Esophagus muscularis mucosa (tissue), 4 donors: ENCODE measurements at regions not wholly inside any gene's neighbourhood (a gene's known extent, or its start where the extent isn't known, plus 50 kb on each side); places are given as distances from the start of the nearest gene placed in this dataset.
"Not testable (repeated sequence)": the region's sequence is repeated elsewhere in the genome, so short reads cannot be mapped to it uniquely, and the experiment has no call there.

Experiments used
- DNase-seq: peaks from one replicate; pipeline ENCODE4 v3.0.0-alpha.2; 2017; ENCODE audit errors: extremely low spot score
- H3K27ac ChIP-seq, 4 donors: fragments of 200-600 bp; sonication (generic); replicated peaks in 1 of 4; 1 replicate in 3 of 4; 2 replicates in 1 of 4; pipeline ENCODE4 v1.5.1; 2016 to 2019; ENCODE audit warnings: mild to moderate bottlenecking in 1 of 4
- H3K27me3 ChIP-seq, 4 donors: fragments of 200-600 bp; sonication (generic); one replicate each; pipeline versions ENCODE4 v1.5.1 to v1.6.0; 2016 to 2019
- H3K36me3 ChIP-seq, 4 donors: fragments of 200-600 bp; sonication (generic); one replicate each; pipeline ENCODE4 v1.5.1; 2016 to 2019
- H3K4me1 ChIP-seq, 4 donors: fragments of 200-600 bp; sonication (generic); one replicate each; pipeline ENCODE4 v1.5.1; 2016 to 2019
- H3K4me3 ChIP-seq, 4 donors: fragments of 200-600 bp; sonication (generic); 1 replicate in 2 of 4; 2 replicates in 2 of 4; pipeline ENCODE4 v1.5.1; 2016 to 2019; ENCODE audit warnings: mild to moderate bottlenecking in 4 of 4, moderate library complexity in 1 of 4
- H3K9me3 ChIP-seq, 4 donors: fragments of 200-600 bp; sonication (generic); 1 replicate in 3 of 4; 2 replicates in 1 of 4; pipeline ENCODE4 v1.5.1; 2016 to 2019
- CTCF ChIP-seq, 3 experiments: fragments of 200-600 bp in 2 of 3; fragments of 450-650 bp in 1 of 3; sonication (generic) in 2 of 3; IDR thresholded peaks; one replicate each; pipeline ENCODE4 v1.5.1; 2017 to 2019; ENCODE audit warnings: antibody characterized with exemption in 3 of 3, mild to moderate bottlenecking in 2 of 3, moderate library complexity in 1 of 3
- EP300 ChIP-seq: sonication (generic); formaldehyde crosslinking; IDR thresholded peaks from one replicate; pipeline ENCODE4 v1.6.1; 2017; ENCODE audit warnings: antibody characterized with exemption
- POLR2A ChIP-seq: fragments of 450-650 bp; IDR thresholded peaks from one replicate; pipeline ENCODE4 v1.6.1; 2017; ENCODE audit warnings: antibody characterized with exemption, moderate library complexity, mild to moderate bottlenecking, low read depth
- POLR2AphosphoS5 ChIP-seq, 2 donors: sonication (generic); formaldehyde crosslinking; IDR thresholded peaks; one replicate each; pipeline ENCODE4 v1.6.1; 2017; ENCODE audit warnings: antibody characterized with exemption in 2 of 2
- WGBS: methylation state at CpG from one replicate; pipeline ENCODE4 v1.1.5; 2018; 5-methylcytosine and 5-hydroxymethylcytosine counted together
- intact Hi-C: fragments of 100-400 bp; cut with DNase I; formaldehyde crosslinking; loops from one replicate; pipeline ENCODE4 v1.15.1; 2023

- H3K27ac ChIP-seq: no peak overlapping the region
- peak; percentile 88 for DNase-seq
- no peak for TF ChIP-seq EP300
- TF ChIP-seq POLR2AphosphoS5 (IDR thresholded peaks at IDR 0.05): no peak
- no peaks in the 10 kb centered on the region for H3K9me3 ChIP-seq
- WGBS: 76% methylated on average over 7 of the region's 9 CpGs
- H3K4me3 ChIP-seq: no peak overlapping the region
- H3K4me1 ChIP-seq: no peaks in the 10 kb centered on the region
- no peaks in the 10 kb centered on the region for H3K36me3 ChIP-seq
- intact Hi-C loops: no loop called here
- peaks cover 0 to 17% (median 0%) of the 10 kb centered on the region in 4 donors for H3K27me3 ChIP-seq
Measured at GRCh38 chr2:236919209-236919608, 166.5 kb upstream of the COPS8 start.

- H3K9me3 ChIP-seq, H3K4me1 ChIP-seq, H3K27ac ChIP-seq, intact Hi-C loops, H3K4me3 ChIP-seq, H3K36me3 ChIP-seq: not testable (repeated sequence)
- WGBS: 85% methylated on average over 11 of the region's 11 CpGs
- H3K27me3 ChIP-seq: peaks cover 0 to 17% (median 0%) of the 10 kb centered on the region in 4 donors
- DNase-seq: peak; percentile 78
Measured at GRCh38 chr2:236919801-236920379, 165.8 kb upstream of the COPS8 start.

- WGBS: 95% methylated on average over 7 of the region's 7 CpGs
- intact Hi-C loops: no loop called here
- no peak overlapping the region for H3K27ac ChIP-seq
Measured at GRCh38 chr2:236922061-236922460, 163.6 kb upstream of the COPS8 start.

GRCh38 chr2:236928380-236929037 lies 157.2 kb upstream of the COPS8 start:
- no peaks in the 10 kb centered on the region for H3K9me3 ChIP-seq
- no peak for TF ChIP-seq POLR2A
- peak overlapping the region; percentile 32 to 44 (median 40) for H3K4me3 ChIP-seq
- H3K4me1 ChIP-seq: no peaks in the 10 kb centered on the region
- 43% methylated on average over 8 of the region's 8 CpGs for WGBS
- peak overlapping the region in 3 of 4 donors; percentile 13 to 49 (median 39) for H3K27ac ChIP-seq
- intact Hi-C loops: no loop called here
- peak; percentile 55 for DNase-seq
- H3K36me3 ChIP-seq: no peaks in the 10 kb centered on the region
- H3K27me3 ChIP-seq: no peaks in the 10 kb centered on the region

More at GRCh38 chr2:236922061-236922460, 163.6 kb upstream of the COPS8 start:
- TF ChIP-seq CTCF (IDR thresholded peaks at IDR 0.05) (no peak), POLR2AphosphoS5 (IDR thresholded peaks at IDR 0.05) (no peak), EP300 (no peak), POLR2A (no peak)
- H3K4me1 ChIP-seq: no peaks in the 10 kb centered on the region
- H3K36me3 ChIP-seq: no peaks in the 10 kb centered on the region
- DNase-seq: peak; percentile 60
- H3K4me3 ChIP-seq: no peak overlapping the region
- no peaks in the 10 kb centered on the region for H3K9me3 ChIP-seq
- peaks cover 0 to 17% (median 0%) of the 10 kb centered on the region in 4 donors for H3K27me3 ChIP-seq

- DNase-seq: peak; percentile 74
- 71% methylated on average over 9 of the region's 9 CpGs for WGBS
- Histone ChIP-seq H3K27me3 (peaks cover 0 to 13% (median 0%) of the 10 kb centered on the region in 4 donors), H3K36me3 (no peaks in the 10 kb centered on the region), H3K4me3 (no peak overlapping the region), H3K27ac (no peak overlapping the region), H3K4me1 (no peaks in the 10 kb centered on the region), H3K9me3 (no peaks in the 10 kb centered on the region)
- intact Hi-C loops: no loop called here
- TF ChIP-seq EP300: no peak
Measured at GRCh38 chr2:236932831-236933361, 152.8 kb upstream of the COPS8 start.

- TF ChIP-seq CTCF (IDR thresholded peaks at IDR 0.05): no peak
- TF ChIP-seq POLR2A: no peak
- TF ChIP-seq POLR2AphosphoS5 (IDR thresholded peaks at IDR 0.05): no peak
- TF ChIP-seq EP300: no peak
- peak; percentile 29 for DNase-seq
- no peak overlapping the region for H3K27ac ChIP-seq
- no peaks in the 10 kb centered on the region for H3K9me3 ChIP-seq
- H3K36me3 ChIP-seq: no peaks in the 10 kb centered on the region
- no peaks in the 10 kb centered on the region for H3K4me1 ChIP-seq
- H3K4me3 ChIP-seq: no peak overlapping the region
- WGBS: 85% methylated on average over 6 of the region's 6 CpGs
- intact Hi-C loops: no loop called here
- peaks cover 0 to 13% (median 0%) of the 10 kb centered on the region in 4 donors for H3K27me3 ChIP-seq
Measured at GRCh38 chr2:236934166-236934565, 151.5 kb upstream of the COPS8 start.
